ENCODE measurements at regions not wholly inside any gene's neighbourhood (a gene's known extent, or its start where the extent isn't known, plus 50 kb on each side); places are given as distances from the start of the nearest gene placed in this dataset.

GRCh38 chr5:100303216-100303615, 232.0 kb upstream of the FAM174A start (continued):
- TF ChIP-seq YY1 (IDR thresholded peaks at IDR 0.05; ENCODE audit: extremely low read depth, insufficient replicate concordance, low read depth, low read length) (no peak), RAD21 (IDR thresholded peaks at IDR 0.05; ENCODE audit: low read depth) (no peak), ZFX (IDR thresholded peaks at IDR 0.05) (no peak), EZH2 (IDR thresholded peaks at IDR 0.05) (no peak), EGR1 (IDR thresholded peaks at IDR 0.05; ENCODE audit: low read depth) (no peak)

- CTCF ChIA-PET, result no interaction called here
- RAD21 ChIA-PET (ENCODE audit: low non-redundant PET in 1 of 2, low total read pairs in 2 of 2, uncharacterized antibody in 2 of 2, unreplicated experiment in 2 of 2), result no interaction called here
- H3K9ac ChIP-seq (ENCODE audit: low read length), result no peak overlapping the region
- intact Hi-C loops (cut with micrococcal nuclease), result no loop called here
- H3K27me3 ChIP-seq (ENCODE audit: insufficient read depth, low read length), result no peaks in the 10 kb centered on the region
- H3K36me3 ChIP-seq (ENCODE audit: control insufficient read depth in 1 of 2, insufficient read depth in 2 of 2, low read length in 2 of 2), result no peaks in the 10 kb centered on the region
- POLR2A ChIA-PET, result no interaction called here
- H3K4me1 ChIP-seq (ENCODE audit: control insufficient read depth in 1 of 2, insufficient read depth in 2 of 2, low read length in 2 of 2), result no peaks in the 10 kb centered on the region
- H3K4me3 ChIP-seq (replicated peaks in 1 of 2; ENCODE audit: low read depth in 1 of 2, low read length in 2 of 2), result no peak overlapping the region
- H2AFZ ChIP-seq (ENCODE audit: low read depth, low read length, poor library complexity, severe bottlenecking), result no peak overlapping the region
- no peak for DNase-seq (ENCODE audit: low read depth, low spot score)
- no peak overlapping the region for H3K4me2 ChIP-seq (ENCODE audit: low read length)
- no peak for ATAC-seq
- no peak for TF ChIP-seq EGR1 (IDR thresholded peaks at IDR 0.05; ENCODE audit: low read depth)
- no peak for TF ChIP-seq JUND (IDR thresholded peaks at IDR 0.05)
- TF ChIP-seq ZBTB33 (IDR thresholded peaks at IDR 0.05; ENCODE audit: extremely low read depth, insufficient replicate concordance, low read length), result no peak
- TF ChIP-seq EZH2 (IDR thresholded peaks at IDR 0.05), result no peak
- no peak for TF ChIP-seq ATF3 (IDR thresholded peaks at IDR 0.05)
- no peaks in the 10 kb centered on the region for H3K79me2 ChIP-seq (ENCODE audit: insufficient read depth, low read length)
- H3K27ac ChIP-seq (ENCODE audit: low read depth, low read length), result no peak overlapping the region
- H4K20me1 ChIP-seq (ENCODE audit: insufficient read depth), result no peaks in the 10 kb centered on the region
- BruUV-seq (replicated peaks), result no TSS peak
- no peaks in the 10 kb centered on the region for H3K9me2 ChIP-seq (ENCODE audit: insufficient read depth)
- H3K9me3 ChIP-seq (ENCODE audit: control insufficient read depth in 1 of 2, insufficient read depth in 1 of 2, low read depth in 1 of 2, low read length in 2 of 2), result no peaks in the 10 kb centered on the region
Observed at GRCh38 chr5:100299261-100299660, 235.9 kb upstream of the FAM174A start.
